Body of pancreas (tissue), 4 donors: ENCODE measurements at regions not wholly inside any gene's neighbourhood (a gene's known extent, or its start where the extent isn't known, plus 50 kb on each side); places are given as distances from the start of the nearest gene placed in this dataset.

Experiments
- CTCF ChIP-seq, 7 experiments: fragments of 450-650 bp in 4 of 7; fragments of 200-600 bp in 3 of 7; sonication (generic) in 3 of 7; IDR thresholded peaks; one replicate each; pipeline ENCODE4 v1.5.1; 2016 to 2019; ENCODE audit warnings: antibody characterized with exemption in 7 of 7
- POLR2A ChIP-seq, 3 donors: fragments of 450-650 bp; IDR thresholded peaks; one replicate each; pipeline ENCODE4 v1.6.1; 2016; ENCODE audit warnings: antibody characterized with exemption in 3 of 3, mild to moderate bottlenecking in 2 of 3

GRCh38 chr6:142008016-142008735 lies 124.5 kb upstream of the GJE1 start:
- no peak for TF ChIP-seq CTCF (IDR thresholded peaks at IDR 0.05)
- no peak for TF ChIP-seq POLR2A (IDR thresholded peaks at IDR 0.05)
